ENCODE measurements at regions not wholly inside any gene's neighbourhood (a gene's known extent, or its start where the extent isn't known, plus 50 kb on each side); places are given as distances from the start of the nearest gene placed in this dataset.
"Not testable (repeated sequence)": the region's sequence is repeated elsewhere in the genome, so short reads cannot be mapped to it uniquely, and the experiment has no call there.

- FAIRE-seq: no peak
Observed at GRCh38 chr3:80018375-80018774, 250.6 kb upstream of the ROBO1 start.

DNA sequence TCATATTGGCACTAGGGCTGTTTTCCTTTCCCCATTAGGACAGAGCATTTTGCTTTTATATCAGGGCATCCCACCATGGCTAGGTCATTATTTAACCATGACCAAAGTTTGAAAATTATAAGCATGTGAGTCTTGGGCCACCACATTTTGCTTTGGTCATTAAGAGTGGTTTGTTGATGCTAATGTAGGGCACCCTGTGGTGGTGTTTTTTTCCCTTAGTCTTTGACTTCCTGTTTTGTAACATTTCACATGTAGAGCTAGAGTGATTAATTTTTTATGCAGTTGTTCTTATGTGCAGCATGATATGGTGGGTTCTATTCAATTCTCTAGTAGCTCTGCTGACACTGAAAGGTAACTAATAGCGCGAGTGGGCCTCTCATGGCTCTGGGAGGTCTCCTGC lies 249.6 kb upstream of the ROBO1 start:
- FAIRE-seq: no peak

GRCh38 chr3:80014576-80014975 lies 246.8 kb upstream of the ROBO1 start:
- no peak for FAIRE-seq

GRCh38 chr3:80010021-80010571 lies 242.3 kb upstream of the ROBO1 start:
- FAIRE-seq: no peak

GRCh38 chr3:80007522-80007921 lies 239.7 kb upstream of the ROBO1 start:
- peak; percentile 50 for FAIRE-seq

DNA sequence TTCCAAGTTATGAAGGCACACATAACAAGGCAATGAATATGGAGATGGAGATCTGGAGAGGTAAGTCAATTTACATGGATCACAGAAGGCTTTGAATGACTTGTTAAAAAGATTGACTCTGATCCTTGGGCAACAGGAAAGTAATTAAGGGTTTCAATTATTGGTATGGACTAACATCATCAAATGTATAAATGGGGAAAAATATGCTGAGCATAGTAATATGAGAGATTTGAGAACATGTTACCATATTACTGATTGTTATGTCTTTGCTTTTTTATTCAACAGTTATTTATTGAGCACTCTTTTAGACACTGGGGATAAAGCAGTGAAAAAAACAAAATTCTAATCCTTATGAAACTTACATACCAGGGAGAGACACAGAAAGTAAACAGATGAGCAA lies 238.5 kb upstream of the ROBO1 start:
- no peak for FAIRE-seq

DNA sequence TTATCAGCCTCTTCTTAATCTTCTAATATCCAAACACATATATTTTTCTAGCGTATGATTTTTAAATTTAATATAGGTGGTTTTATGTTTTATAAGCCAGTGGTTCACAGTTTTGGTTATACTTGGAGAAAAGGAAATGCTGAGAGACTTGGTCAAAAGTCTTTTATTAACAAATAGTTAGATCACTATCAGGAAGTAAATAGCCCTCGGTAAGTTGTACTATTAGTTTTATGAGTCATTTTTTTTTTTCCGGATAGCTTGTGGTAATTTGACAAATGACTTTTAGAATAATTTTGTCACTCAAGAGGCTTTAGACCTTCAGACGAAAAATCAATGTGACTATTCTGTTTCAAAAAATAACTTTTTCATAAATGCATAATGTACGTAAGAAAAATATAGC lies 232.2 kb upstream of the ROBO1 start:
- FAIRE-seq: no peak

DNA sequence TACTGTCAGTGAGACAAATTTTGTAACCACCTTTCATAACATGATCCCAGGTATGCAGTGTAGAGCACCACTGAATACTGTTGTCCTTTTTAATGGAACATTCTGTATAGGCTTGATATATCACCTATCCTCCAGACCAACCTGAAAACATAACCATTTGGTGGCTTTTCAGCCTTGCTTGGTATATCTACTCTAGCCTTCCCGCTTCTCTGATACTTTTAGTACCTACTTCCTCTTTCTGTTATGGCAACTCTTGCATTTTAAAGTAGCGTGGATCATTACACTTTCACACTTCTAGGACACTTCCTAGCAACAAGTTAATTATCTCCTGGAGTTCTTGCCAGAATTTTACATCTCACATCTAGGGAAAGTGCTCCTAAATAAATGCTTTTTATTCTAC lies 226.6 kb upstream of the ROBO1 start:
- no peak for FAIRE-seq

- FAIRE-seq: no peak
Observed at GRCh38 chr3:79986338-79986737, 218.5 kb upstream of the ROBO1 start.

GRCh38 chr3:79985816-79986215 lies 218.0 kb upstream of the ROBO1 start:
- no peak for FAIRE-seq

GRCh38 chr3:79983118-79983517 lies 215.3 kb upstream of the ROBO1 start:
- FAIRE-seq: no peak

- FAIRE-seq: no peak
Observed at GRCh38 chr3:79979990-79980389, 212.2 kb upstream of the ROBO1 start.

DNA sequence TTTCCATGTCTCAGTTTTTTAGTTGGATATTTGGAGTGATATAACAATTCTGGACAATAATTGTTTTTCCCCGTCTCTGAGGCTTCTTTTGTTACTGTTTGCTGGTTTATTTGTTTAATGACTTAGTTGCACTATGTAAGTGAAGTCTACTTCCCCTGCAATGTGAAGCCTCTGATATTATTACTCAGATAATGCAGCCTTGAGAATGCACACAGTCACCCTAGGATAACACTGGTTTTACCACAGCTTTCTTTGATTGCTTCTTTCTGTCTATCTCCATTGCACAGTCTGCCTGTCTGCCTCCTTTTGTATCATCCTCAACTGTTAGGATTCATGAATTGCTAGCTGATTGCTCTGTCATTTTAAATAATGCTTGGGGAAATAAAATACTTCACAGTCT lies 208.7 kb upstream of the ROBO1 start:
- FAIRE-seq: no peak

DNA sequence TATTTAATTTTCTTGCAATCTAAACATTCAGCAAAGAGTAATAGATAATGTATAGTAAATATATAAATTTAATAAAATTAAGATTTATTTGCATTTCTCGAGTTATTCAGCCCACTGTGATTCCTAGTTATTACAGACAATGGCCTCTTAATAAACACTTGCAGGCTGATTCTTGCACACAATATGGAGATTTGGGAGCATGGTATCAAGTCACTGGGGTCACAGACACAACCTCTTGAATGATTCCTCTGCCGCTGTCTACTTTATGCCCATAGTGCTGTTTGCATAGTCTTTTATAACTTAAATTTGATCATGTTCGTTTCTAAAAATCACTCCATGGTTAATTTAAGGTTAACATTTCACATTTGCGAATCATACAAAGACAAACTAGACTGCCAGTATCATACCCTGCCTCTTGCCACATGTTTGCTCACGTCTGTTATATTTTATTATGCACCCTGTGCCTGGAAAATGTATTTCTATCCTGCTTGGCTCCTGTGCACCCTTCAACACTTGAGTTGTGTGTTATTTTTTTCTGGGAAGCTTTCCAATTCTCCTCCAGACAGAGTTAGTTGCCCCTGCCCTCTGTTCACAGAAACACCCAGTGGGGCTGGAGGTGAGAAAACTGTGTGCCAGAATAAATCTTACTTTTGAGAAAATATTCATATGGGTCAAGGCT lies 206.3 kb upstream of the ROBO1 start:
- no peak for FAIRE-seq

DNA sequence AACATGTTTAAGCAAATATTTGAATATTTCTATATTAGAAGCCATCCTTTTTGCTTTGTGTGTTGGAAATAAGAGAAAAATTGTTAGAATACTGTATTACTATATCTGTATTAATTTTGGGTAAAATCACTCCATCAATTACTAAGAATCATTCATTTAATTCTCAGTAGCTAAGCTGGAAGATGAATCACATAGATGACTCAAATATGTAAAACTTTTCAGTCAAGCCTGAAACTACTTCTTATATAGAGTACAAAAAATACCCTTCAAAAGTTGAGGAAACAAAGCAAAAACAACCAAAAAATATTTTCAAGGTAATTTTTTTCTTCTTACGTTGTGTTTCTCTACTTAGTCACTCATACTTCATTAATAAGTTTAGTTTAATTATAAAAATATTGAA lies 205.7 kb upstream of the ROBO1 start:
- FAIRE-seq: no peak

DNA sequence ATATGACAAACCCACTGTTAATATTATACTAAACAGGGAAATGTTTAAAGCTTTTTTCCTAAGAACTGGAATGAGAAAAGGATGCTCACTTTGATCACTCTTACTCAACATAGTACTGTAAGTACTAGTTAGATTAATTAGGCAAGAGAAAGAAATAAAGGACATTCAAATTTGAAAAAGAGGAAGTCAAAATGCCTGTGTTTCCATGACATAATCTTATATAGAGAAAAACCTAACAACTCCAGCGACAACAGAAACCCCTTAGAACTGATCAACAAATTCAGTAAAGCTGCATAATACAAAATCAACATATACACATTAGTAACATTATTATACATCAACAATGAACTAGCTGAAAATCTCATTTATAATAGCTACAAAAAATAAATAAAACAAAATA lies 200.6 kb upstream of the ROBO1 start:
- FAIRE-seq: no peak

DNA sequence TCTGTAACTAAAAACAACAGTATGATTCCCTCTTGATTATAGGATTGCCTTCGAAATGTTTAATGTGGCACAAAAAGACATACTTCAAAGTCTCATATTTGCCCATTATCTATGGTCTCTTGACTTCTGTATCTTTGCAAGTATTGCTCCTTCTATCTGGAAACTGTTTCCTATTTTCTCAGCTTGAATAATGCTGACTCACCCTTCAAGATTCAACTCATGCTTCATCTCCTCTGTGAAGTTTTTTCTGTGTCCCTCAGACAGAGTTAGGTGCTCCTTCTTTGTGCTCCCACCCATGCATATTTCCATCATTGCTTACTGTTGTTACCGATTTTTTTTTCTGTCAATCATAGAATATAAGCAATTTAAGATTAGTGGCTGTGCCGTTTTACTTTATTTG lies 192.8 kb upstream of the ROBO1 start:
- FAIRE-seq: no peak

DNA sequence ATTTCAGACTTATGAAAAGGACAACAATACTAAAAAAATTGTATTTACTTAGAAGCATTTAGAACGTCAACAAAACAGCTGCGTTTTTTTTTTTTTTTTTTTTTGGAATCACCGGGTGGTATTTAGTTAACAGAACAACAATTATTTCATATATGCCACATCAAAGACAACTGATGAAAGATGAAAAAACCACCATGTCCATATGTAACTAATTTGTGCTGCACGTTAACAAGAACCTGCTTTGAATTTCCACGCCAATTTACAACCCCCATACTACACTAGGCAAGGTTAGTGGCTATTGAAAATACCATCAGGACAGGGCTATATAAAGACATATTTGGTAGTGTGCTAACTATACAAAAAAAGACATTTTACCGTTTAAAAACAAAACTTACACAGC lies 189.3 kb upstream of the ROBO1 start:
- FAIRE-seq: no peak

- no peak for FAIRE-seq
Observed at GRCh38 chr3:79954756-79955155, 187.0 kb upstream of the ROBO1 start.

DNA sequence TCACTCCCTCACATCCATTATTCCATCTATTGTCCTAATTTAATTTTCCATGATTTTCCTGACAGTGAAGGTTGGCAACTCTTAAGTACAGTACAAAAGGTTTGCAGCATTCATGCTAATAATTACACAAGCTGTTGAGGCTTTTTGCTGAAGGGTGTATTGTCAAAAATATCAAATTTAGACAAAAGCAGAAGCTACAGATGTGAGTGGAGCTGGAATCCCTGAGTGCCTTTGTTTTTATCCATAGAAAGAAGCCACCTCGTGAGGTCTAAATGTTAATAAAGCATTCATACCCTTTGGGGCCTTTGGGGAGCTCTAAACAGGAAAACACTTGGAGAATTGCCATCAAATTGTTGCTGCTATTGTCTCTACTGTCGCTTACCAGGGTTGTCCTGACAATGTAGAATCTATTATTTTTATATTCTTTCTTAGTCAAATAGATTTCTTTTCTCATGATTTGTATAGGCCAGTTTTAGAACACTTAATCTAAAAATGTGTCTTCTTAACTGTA lies 185.8 kb upstream of the ROBO1 start:
- FAIRE-seq: no peak

GRCh38 chr3:79951426-79951825 lies 183.6 kb upstream of the ROBO1 start:
- not testable (repeated sequence) for FAIRE-seq

- FAIRE-seq: no peak
Observed at GRCh38 chr3:79947957-79948356, 180.2 kb upstream of the ROBO1 start.

DNA sequence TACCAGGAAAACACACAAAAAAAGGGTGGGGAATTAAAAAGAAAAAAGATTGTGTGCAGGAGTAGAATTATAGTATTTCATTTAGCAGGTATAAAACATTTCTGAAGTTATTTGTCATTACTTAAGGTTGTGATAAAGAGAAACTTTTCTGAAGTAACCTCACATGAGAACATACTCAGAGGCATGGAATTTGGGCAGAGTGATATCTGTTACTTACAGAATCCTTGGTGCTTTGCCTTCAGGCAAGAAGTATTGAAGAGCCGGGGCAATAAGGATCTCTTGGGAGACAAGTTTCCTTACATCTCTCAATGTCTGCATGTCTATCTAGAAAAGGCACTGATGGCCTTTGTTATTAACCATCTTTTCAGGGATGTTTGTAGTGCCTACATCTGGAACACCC lies 179.7 kb upstream of the ROBO1 start:
- FAIRE-seq: no peak

DNA sequence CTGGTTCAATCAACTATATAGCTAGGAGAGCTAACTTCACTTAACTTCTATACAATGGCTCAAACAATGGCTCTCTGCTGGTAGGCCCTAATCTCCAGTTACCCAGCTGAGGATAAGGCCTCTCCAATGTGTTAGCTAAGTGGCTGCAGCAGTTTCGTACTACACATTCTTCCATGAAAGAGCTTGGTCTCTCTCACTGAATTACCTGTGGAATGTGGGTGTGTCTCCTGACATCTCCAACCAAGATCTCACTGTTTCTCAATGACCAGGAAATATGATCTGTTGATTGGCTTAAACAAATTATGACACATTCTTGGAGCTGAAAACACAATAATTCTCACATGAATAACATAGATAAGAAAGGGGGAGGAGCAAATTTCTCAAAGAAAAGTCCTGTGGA lies 169.8 kb upstream of the ROBO1 start:
- no peak for FAIRE-seq

DNA sequence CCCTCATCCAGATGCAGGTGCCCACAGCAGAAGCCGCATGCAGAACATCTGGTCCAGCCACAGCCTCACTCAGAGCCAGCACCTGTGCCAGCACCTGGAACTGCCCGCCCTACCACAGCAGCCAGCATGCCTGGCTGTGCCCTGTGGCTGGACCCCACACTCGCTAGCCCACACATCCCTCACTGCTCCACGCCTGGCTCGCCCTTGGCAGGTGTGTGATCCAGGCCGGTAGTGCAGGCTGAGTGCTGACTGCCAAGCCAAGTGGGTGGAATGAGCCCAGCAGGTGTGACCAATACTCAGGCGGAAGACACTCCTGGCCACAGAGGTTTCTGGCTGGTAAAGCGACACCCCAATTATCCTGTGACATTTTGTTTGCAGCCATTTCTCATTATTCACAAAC lies 162.4 kb upstream of the ROBO1 start:
- no peak for FAIRE-seq
